HepG2 (cell line): ENCODE measurements at regions not wholly inside any gene's neighbourhood (a gene's known extent, or its start where the extent isn't known, plus 50 kb on each side); places are given as distances from the start of the nearest gene placed in this dataset.

Experiments used
- ATAC-seq: fragments of 200-7000 bp; cut with Tn5 transposase; 3 replicates; pipeline ENCODE4 v1.9.1; 2020; ENCODE audit warnings: mild to moderate bottlenecking, moderate library complexity
- BruUV-seq: library from RNA; stranded (reverse); fragments of 400-500 nt; replicated peaks from 2 replicates; lab custom pipeline; 2021; lab: Mats Ljungman, UMichigan
- CTCF ChIA-PET: fragments of 300-600 bp; formaldehyde crosslinking; extraction: SDS; loops from one replicate; lab custom pipeline; 2021; ENCODE audit warnings: low total read pairs, inconsistent platforms, low intra/inter-chr PET ratio; lab: Yijun Ruan, JAX
- POLR2A ChIA-PET: fragments of 350-600 bp; sonication (Branson Sonifier 250); formaldehyde crosslinking; loops from one replicate; lab custom pipeline; 2020; ENCODE audit warnings: antibody characterized with exemption, inconsistent platforms; lab: Yijun Ruan, JAX
- DNase-seq: peaks from one replicate; pipeline ENCODE4 v3.0.0-alpha.2; 2015; ENCODE audit warnings: low spot score
- FAIRE-seq: peaks from 3 replicates; lab custom pipeline; 2011; peaks lifted over from hg19 to GRCh38; lab: Jason Lieb, UNC
- H2AFZ ChIP-seq: one replicate; pipeline ENCODE4 v1.6.1; 2011; ENCODE audit warnings: low read length, inconsistent platforms
- H3K27ac ChIP-seq: fragments of 300-600 bp; 3 replicates; pipeline ENCODE4 v1.8.0; 2011; ENCODE audit warnings: mixed run types, mild to moderate bottlenecking, mixed read lengths, low read length, inconsistent platforms; ENCODE audit not compliant: insufficient read depth; ENCODE audit errors: extremely low read length
- H3K27me3 ChIP-seq, 2 experiments: fragments of 200-600 bp in 1 of 2; 2 replicates in 1 of 2; 3 replicates in 1 of 2; pipeline versions ENCODE4 v1.6.0 to v1.8.0; 2011; ENCODE audit warnings: low read length in 2 of 2, mild to moderate bottlenecking in 2 of 2, moderate library complexity in 2 of 2, inconsistent platforms in 1 of 2; ENCODE audit not compliant: insufficient read depth in 2 of 2, control insufficient read depth in 1 of 2
- H3K36me3 ChIP-seq, 2 experiments: fragments of 200-600 bp in 1 of 2; replicated peaks in 1 of 2; 2 replicates in 1 of 2; 3 replicates in 1 of 2; pipeline versions ENCODE4 v1.5.1 to v1.8.0; 2011; ENCODE audit warnings: low read length in 2 of 2, inconsistent platforms in 1 of 2; ENCODE audit not compliant: insufficient read depth in 2 of 2, control insufficient read depth in 1 of 2
- H3K4me1 ChIP-seq: 2 replicates; pipeline ENCODE4 v1.5.1; 2012; ENCODE audit warnings: low read length, inconsistent platforms; ENCODE audit not compliant: insufficient read depth
- H3K4me2 ChIP-seq: 2 replicates; pipeline ENCODE4 v1.6.0; 2011; ENCODE audit warnings: low read depth, low read length, inconsistent platforms
- H3K4me3 ChIP-seq, 3 experiments: fragments of 200-600 bp in 1 of 3; sonication (generic), shearing (Covaris generic) in 1 of 3; replicated peaks in 1 of 3; 2 replicates each; pipeline ENCODE4 v1.5.1; 2011 to 2016; ENCODE audit warnings: low read length in 3 of 3, inconsistent platforms in 2 of 3, low read depth in 2 of 3, mild to moderate bottlenecking in 2 of 3, control low read depth in 1 of 3, mixed read lengths in 1 of 3; ENCODE audit not compliant: insufficient read depth in 1 of 3
- H3K79me2 ChIP-seq: one replicate; pipeline ENCODE4 v1.6.1; 2011; ENCODE audit warnings: low read length, inconsistent platforms; ENCODE audit not compliant: insufficient read depth
- H3K9ac ChIP-seq: 2 replicates; pipeline ENCODE4 v1.6.0; 2011; ENCODE audit warnings: mild to moderate bottlenecking, low read depth, low read length, inconsistent platforms; ENCODE audit not compliant: insufficient read depth
- H3K9me3 ChIP-seq: 2 replicates; pipeline ENCODE4 v1.5.1; 2012; ENCODE audit warnings: mild to moderate bottlenecking, low read length
- H4K20me1 ChIP-seq: 2 replicates; pipeline ENCODE4 v1.6.0; 2011; ENCODE audit warnings: inconsistent platforms, mild to moderate bottlenecking, low read length, moderate library complexity; ENCODE audit not compliant: insufficient read depth
- AGO2 ChIP-seq: fragments of 200-400 bp; formaldehyde crosslinking; optimal IDR thresholded peaks from 2 replicates; pipeline ENCODE3; 2017; ENCODE audit warnings: mild to moderate bottlenecking, low read depth, low read length, moderate library complexity
- CREM ChIP-seq, 2 experiments: sonication (generic) in 1 of 2; formaldehyde crosslinking in 1 of 2; IDR thresholded peaks; 2 replicates each; pipeline versions ENCODE4 v1.4.0 to v1.6.1; 2016 to 2020; ENCODE audit warnings: antibody characterized with exemption in 1 of 2, mild to moderate bottlenecking in 1 of 2, missing genetic modification reagents in 1 of 2
- FOXA3 ChIP-seq: IDR thresholded peaks from 2 replicates; pipeline ENCODE4 v1.6.1; 2016; ENCODE audit warnings: missing genetic modification reagents, missing compliant biosample characterization
- HCFC1 ChIP-seq: fragments of 150-350 bp; IDR thresholded peaks from 2 replicates; pipeline ENCODE4 v1.6.1; 2014; ENCODE audit warnings: low read depth, low read length
- HMGXB4 ChIP-seq, 2 experiments: sonication (generic) in 1 of 2; formaldehyde crosslinking in 1 of 2; IDR thresholded peaks; 2 replicates each; pipeline versions ENCODE4 v1.4.0 to v1.6.1; 2018 to 2020; ENCODE audit warnings: missing genetic modification reagents in 2 of 2, borderline replicate concordance in 1 of 2, low read depth in 1 of 2, mild to moderate bottlenecking in 1 of 2, missing biosample characterization in 1 of 2
- HNRNPUL1 ChIP-seq: fragments of 200-400 bp; formaldehyde crosslinking; IDR thresholded peaks from 2 replicates; pipeline ENCODE4 v1.6.1; 2017; ENCODE audit warnings: low read depth, mild to moderate bottlenecking, low read length, moderate library complexity
- KLF6 ChIP-seq: IDR thresholded peaks from 2 replicates; pipeline ENCODE4 v1.8.0; 2016; ENCODE audit warnings: missing biosample characterization, missing genetic modification reagents
- MEF2D ChIP-seq: sonication (generic); formaldehyde crosslinking; IDR thresholded peaks from 2 replicates; pipeline ENCODE4 v1.5.1; 2020; ENCODE audit warnings: mild to moderate bottlenecking, missing genetic modification reagents
- PAWR ChIP-seq: sonication (generic); formaldehyde crosslinking; IDR thresholded peaks from 2 replicates; pipeline ENCODE4 v1.4.0; 2020; ENCODE audit warnings: missing genetic modification reagents, mild to moderate bottlenecking, borderline replicate concordance
- PHF5A ChIP-seq: IDR thresholded peaks from one replicate; pipeline ENCODE4 v1.6.1; 2018; ENCODE audit warnings: low read depth, missing genetic modification reagents; ENCODE audit not compliant: unreplicated experiment
- REPIN1 ChIP-seq: sonication (generic); formaldehyde crosslinking; IDR thresholded peaks from 2 replicates; pipeline ENCODE4 v1.8.0; 2022; ENCODE audit warnings: missing genetic modification reagents, low read depth, mild to moderate bottlenecking, borderline replicate concordance
- RORA ChIP-seq: sonication (generic); formaldehyde crosslinking; IDR thresholded peaks from 2 replicates; pipeline ENCODE4 v1.5.0; 2020; ENCODE audit warnings: mild to moderate bottlenecking, missing genetic modification reagents, moderate library complexity
- SUZ12 ChIP-seq: fragments of 150-350 bp; IDR thresholded peaks from 2 replicates; pipeline ENCODE4 v1.6.1; 2014; ENCODE audit warnings: low read depth, low read length
- YEATS2 ChIP-seq: sonication (generic); formaldehyde crosslinking; IDR thresholded peaks from 2 replicates; pipeline ENCODE4 v1.4.0; 2020; ENCODE audit warnings: missing genetic modification reagents, borderline replicate concordance
- ZNF317 ChIP-seq: sonication (generic); formaldehyde crosslinking; IDR thresholded peaks from 2 replicates; pipeline ENCODE4 v1.5.0; 2020; ENCODE audit warnings: mild to moderate bottlenecking, missing genetic modification reagents
- ZNF382 ChIP-seq: sonication (generic); formaldehyde crosslinking; IDR thresholded peaks from 2 replicates; pipeline ENCODE4 v1.5.0; 2020; ENCODE audit warnings: missing genetic modification reagents, mild to moderate bottlenecking, borderline replicate concordance
- ZNF547 ChIP-seq: sonication (generic); formaldehyde crosslinking; IDR thresholded peaks from 2 replicates; pipeline ENCODE4 v1.5.1; 2020; ENCODE audit warnings: mild to moderate bottlenecking, missing genetic modification reagents
- ZNF549 ChIP-seq: sonication (generic); formaldehyde crosslinking; IDR thresholded peaks from 2 replicates; pipeline ENCODE4 v1.5.0; 2020; ENCODE audit warnings: missing genetic modification reagents
- ZNF567 ChIP-seq: sonication (generic); formaldehyde crosslinking; IDR thresholded peaks from 2 replicates; pipeline ENCODE4 v1.8.1; 2023; ENCODE audit warnings: mild to moderate bottlenecking, missing genetic modification reagents, borderline replicate concordance
- WGBS: methylation state at CpG from one replicate; pipeline ENCODE4 v1.1.6; 2017; ENCODE audit warnings: low lambda C conversion rate; 5-methylcytosine and 5-hydroxymethylcytosine counted together
- in situ Hi-C: cut with HindIII; loops from 2 replicates; pipeline ENCODE4 v1.10.0; 2017; ENCODE audit warnings: low pct_unique_long_range_greater_than_20kb; ENCODE audit not compliant: extremely low pct_ligation_motif_present
- intact Hi-C: fragments of 100-400 bp; cut with micrococcal nuclease; formaldehyde crosslinking; loops from one replicate; pipeline ENCODE4 v1.10.0; 2022; ENCODE audit not compliant: unreplicated experiment

DNA sequence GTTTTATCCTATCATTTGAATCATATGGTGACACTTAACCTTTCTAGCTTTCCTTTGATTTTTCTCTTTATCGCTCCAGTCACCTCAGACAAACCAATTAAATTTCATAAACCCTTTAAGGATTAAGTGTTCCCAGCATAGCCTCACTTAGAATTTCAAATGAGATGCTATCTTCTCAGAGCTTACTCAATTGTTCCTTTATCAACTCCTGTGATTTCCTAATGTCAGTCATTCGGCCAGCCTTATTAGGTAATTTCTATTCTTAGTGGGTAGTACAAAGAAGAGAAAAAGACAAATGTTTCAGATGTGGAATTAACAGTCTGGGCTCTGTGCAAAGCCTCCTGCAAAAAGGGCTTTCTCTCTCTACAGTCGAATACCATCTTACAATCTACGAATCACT, 77.1 kb upstream of the CCDC90B start:
- POLR2A ChIA-PET: no interaction called here
- H3K27ac ChIP-seq: no peak overlapping the region
- TF ChIP-seq YEATS2 (CRISPR knock-in tag): no peak
- no peak for TF ChIP-seq ZNF567 (CRISPR knock-in tag)
- no peak for TF ChIP-seq ZNF547 (CRISPR knock-in tag)
- TF ChIP-seq ZNF317 (CRISPR knock-in tag): no peak
- no peak for TF ChIP-seq PHF5A (CRISPR knock-in tag)
- no peak for TF ChIP-seq RORA
- TF ChIP-seq HNRNPUL1: no peak
- no peak for TF ChIP-seq KLF6 (CRISPR knock-in tag)
- TF ChIP-seq HCFC1: no peak
- no peak for TF ChIP-seq AGO2
- no peak overlapping the region for H3K4me3 ChIP-seq
- H2AFZ ChIP-seq: no peak overlapping the region
- DNase-seq (no peak), FAIRE-seq (no peak), ATAC-seq (no peak)
- H3K4me1 ChIP-seq: no peaks in the 10 kb centered on the region
- CTCF ChIA-PET: no interaction called here
- H3K79me2 ChIP-seq: no peaks in the 10 kb centered on the region
- BruUV-seq: no TSS peak
- H3K27me3 ChIP-seq: no peaks in the 10 kb centered on the region
- H4K20me1 ChIP-seq: no peaks in the 10 kb centered on the region
- peaks cover 13% of the 10 kb centered on the region for H3K9me3 ChIP-seq
- WGBS: 13% methylated on average over 4 of the region's 4 CpGs
- no peaks in the 10 kb centered on the region for H3K36me3 ChIP-seq
- H3K4me2 ChIP-seq: no peak overlapping the region
- in situ Hi-C loops (no loop called here), intact Hi-C loops (no loop called here)
- no peak overlapping the region for H3K9ac ChIP-seq

- H3K9ac ChIP-seq: no peak overlapping the region
- H3K27ac ChIP-seq: no peak overlapping the region
- H3K4me1 ChIP-seq: no peaks in the 10 kb centered on the region
- 39% methylated on average over 4 of the region's 4 CpGs for WGBS
- H4K20me1 ChIP-seq: no peaks in the 10 kb centered on the region
- in situ Hi-C loops: no loop called here
- no peaks in the 10 kb centered on the region for H3K79me2 ChIP-seq
- ChIA-PET POLR2A (no interaction called here), CTCF (no interaction called here)
- BruUV-seq: no TSS peak
- DNase-seq (no peak), FAIRE-seq (no peak), ATAC-seq (no peak)
- intact Hi-C loops: no loop called here
- no peak overlapping the region for H2AFZ ChIP-seq
- H3K9me3 ChIP-seq: no peaks in the 10 kb centered on the region
- H3K36me3 ChIP-seq: no peaks in the 10 kb centered on the region
- H3K27me3 ChIP-seq: no peaks in the 10 kb centered on the region
- no peak overlapping the region for H3K4me3 ChIP-seq
- no peak overlapping the region for H3K4me2 ChIP-seq
- TF ChIP-seq ZNF549 (CRISPR knock-in tag): no peak
- no peak for TF ChIP-seq HMGXB4 (CRISPR knock-in tag; IDR thresholded peaks at IDR 0.05; ENCODE audit: borderline replicate concordance in 1 of 2, low read depth in 1 of 2)
- TF ChIP-seq SUZ12: no peak
- no peak for TF ChIP-seq PAWR (CRISPR knock-in tag)
- TF ChIP-seq CREM (IDR thresholded peaks at IDR 0.05): no peak
- TF ChIP-seq CREM (CRISPR knock-in tag; IDR thresholded peaks at IDR 0.05): no peak
- no peak for TF ChIP-seq REPIN1 (CRISPR knock-in tag)
- TF ChIP-seq ZNF382 (CRISPR knock-in tag): no peak
- no peak for TF ChIP-seq FOXA3 (CRISPR knock-in tag)
- no peak for TF ChIP-seq MEF2D
Observed at GRCh38 chr11:83361831-83362230, 75.7 kb upstream of the CCDC90B start.
